COLO829 (cell line): ENCODE measurements at regions not wholly inside any gene's neighbourhood (a gene's known extent, or its start where the extent isn't known, plus 50 kb on each side); places are given as distances from the start of the nearest gene placed in this dataset.
"Not testable (repeated sequence)": the region's sequence is repeated elsewhere in the genome, so short reads cannot be mapped to it uniquely, and the experiment has no call there.

Experiments
- DNase-seq: peaks from one replicate; pipeline ENCODE4 v3.0.0; 2012; ENCODE audit warnings: low spot score

DNA sequence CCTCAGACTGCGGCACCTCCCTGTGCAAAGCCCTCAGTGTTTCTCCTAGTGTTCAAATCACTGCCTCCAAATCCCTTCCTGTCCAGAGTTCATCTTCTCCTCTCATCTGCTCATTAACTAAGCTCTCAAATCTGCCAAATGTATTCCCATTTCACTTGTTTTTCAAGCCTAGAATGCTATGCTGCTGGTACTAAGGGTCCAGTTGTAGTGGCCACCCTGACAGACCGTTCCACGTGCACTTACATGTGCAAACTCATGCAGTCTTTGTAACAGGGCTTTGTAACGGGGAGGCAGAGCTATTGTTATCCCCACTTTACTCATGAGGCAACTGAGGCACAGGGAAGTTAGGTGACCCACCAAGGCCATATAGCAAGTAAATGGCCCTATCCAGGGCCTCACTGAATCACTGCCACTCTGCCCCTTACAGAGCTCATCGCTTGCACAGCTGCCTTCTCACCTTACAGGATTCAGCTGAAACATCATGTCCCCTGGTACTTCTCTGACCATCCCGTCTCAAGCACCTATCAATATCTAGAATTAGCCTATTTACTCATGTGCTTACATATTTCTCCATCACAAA, 153.0 kb upstream of the PDE1C start:
- no peak for DNase-seq

- no peak for DNase-seq
These were observed 152.2 kb upstream of the PDE1C start for GRCh38 chr7:32222251-32222900.

- DNase-seq: no peak
These were observed 151.5 kb upstream of the PDE1C start for GRCh38 chr7:32221736-32222135.

DNA sequence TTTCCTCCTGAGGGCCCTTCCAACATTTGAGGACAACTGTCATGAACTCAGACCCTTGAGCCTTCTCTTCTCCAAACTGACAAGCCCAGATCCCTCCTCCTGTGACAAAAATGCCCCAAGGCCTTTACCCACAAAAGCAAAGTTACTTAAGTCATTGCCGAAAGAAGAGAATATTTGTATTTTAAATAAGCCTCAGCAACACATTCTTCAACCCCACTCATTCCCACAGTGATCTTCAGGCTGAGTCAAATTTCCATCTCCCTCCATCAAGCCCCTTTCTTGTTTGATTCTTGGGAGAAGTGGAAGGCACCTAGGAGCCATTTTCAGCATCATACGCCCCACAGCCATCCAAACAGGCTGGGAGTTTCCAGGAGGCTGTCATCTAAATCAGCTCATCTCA, 150.8 kb upstream of the PDE1C start:
- DNase-seq: no peak

DNA sequence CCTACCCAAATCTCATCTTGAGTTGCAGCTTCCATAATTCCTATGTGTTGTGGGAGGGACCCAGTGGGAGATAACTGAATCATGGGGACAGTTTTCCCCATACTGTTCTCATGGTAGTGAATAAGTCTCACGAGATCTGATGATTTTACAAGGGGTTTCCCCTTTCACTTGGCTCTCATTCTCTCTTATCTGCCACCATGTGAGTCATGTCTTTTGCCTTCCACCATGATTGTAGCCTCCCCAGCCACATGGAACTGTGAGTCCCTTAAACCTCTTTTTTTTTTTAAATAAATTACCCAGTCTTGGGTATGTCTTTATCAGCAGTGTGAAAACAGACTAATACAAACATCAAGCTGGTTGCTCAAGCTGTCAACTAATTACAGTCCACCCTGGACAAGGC, 149.6 kb upstream of the PDE1C start:
- not testable (repeated sequence) for DNase-seq

- DNase-seq: no peak
These were observed 149.2 kb upstream of the PDE1C start for GRCh38 chr7:32219416-32219815.

- no peak for DNase-seq
These were observed 148.6 kb upstream of the PDE1C start for GRCh38 chr7:32218741-32219288.

DNA sequence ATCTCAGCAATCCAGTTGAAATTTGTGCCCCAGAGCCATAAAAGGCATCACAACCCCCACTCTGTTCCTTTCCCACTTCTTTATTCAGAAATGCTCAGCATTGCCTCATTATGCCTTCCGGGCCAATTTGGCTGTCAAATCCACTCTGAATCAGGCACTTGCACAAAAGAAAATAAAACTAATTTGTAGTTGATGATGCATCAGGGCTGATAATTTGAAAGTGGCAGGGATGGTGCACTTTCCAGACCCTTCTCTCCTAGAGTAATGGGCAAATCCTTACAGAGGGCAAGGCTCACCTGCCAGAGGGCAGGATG, 147.9 kb upstream of the PDE1C start:
- no peak for DNase-seq

GRCh38 chr7:32217341-32218153, 147.3 kb upstream of the PDE1C start:
- no peak for DNase-seq

DNA sequence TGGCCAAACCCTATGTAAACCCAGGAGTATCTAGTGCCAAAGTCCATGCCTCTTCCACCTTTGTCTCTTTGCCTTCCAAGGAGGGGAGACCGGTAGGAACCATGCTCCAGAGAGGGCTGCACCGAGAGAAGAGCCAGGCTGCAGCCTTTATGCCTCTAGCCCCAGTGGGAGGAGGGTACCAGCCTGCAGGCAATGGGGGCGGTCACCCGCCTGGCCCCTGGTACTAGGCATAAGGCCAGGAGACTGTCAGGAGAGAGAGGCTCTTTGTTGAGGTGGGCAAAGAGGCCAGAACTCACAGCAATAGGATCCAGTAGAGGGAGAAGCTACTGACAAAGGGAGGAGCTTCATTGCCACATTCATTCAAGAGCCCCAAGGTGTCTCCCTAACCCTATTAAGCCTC, 146.6 kb upstream of the PDE1C start:
- no peak for DNase-seq

- no peak for DNase-seq
These were observed 145.5 kb upstream of the PDE1C start for GRCh38 chr7:32215697-32216096.

DNA sequence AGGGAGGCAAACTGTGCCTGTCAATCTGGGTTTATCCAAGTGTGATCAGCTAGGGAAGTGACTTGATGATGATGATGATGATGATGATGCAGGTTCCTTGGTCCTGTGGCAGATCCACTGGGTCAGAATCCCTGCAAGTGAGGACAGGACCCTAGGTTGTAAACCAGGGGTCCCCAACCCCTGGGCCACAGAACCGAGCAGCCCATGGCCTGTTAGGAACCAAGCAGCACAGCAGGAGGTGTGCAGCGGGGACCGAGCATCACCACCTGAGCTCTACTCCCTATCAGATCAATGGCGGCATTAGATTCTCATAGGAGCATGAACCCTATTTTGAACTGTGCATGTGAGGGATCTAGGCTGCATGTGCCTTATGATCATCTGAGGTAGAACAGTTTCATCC, 144.7 kb upstream of the PDE1C start:
- no peak for DNase-seq

DNA sequence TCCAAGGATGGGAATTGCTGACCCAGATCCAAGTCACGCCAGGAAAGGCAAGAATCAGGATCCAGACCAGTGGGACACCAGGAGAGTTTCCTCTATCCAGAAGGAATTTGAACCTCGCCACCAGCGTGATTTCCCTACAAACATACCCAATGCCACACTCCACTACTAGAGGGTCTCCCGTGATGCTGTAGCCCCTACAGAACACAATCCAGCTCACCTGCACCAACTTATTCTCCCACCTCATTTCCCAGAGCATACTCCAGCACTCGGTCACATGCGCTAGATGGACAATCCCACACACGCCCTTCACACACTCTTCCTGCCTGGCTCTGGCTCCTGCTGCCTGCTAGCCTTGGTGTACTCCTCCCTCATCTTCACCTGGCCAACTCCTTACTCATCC, 142.1 kb upstream of the PDE1C start:
- no peak for DNase-seq

DNA sequence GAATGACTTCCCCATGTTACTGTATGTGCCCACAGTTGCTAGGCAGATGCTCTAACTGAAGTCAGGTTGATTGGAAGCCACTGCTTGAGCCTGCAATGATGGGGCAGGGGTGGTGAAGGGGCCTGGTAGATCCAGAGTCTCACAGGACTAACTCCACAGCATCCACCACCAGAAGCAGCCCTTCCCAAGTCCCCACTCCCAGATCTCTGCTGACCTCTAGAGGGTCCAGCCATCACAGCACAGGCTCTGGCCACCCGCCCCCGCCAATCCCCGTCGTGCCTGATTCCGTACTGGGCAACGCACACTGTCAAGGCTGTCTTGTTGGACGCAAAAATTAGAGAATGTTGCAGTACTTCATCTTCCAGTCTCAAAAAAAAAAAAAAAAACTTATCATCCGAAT, 136.8 kb upstream of the PDE1C start:
- DNase-seq: peak; percentile 77

- DNase-seq: no peak
These were observed 136.3 kb upstream of the PDE1C start for GRCh38 chr7:32206488-32206887.

DNA sequence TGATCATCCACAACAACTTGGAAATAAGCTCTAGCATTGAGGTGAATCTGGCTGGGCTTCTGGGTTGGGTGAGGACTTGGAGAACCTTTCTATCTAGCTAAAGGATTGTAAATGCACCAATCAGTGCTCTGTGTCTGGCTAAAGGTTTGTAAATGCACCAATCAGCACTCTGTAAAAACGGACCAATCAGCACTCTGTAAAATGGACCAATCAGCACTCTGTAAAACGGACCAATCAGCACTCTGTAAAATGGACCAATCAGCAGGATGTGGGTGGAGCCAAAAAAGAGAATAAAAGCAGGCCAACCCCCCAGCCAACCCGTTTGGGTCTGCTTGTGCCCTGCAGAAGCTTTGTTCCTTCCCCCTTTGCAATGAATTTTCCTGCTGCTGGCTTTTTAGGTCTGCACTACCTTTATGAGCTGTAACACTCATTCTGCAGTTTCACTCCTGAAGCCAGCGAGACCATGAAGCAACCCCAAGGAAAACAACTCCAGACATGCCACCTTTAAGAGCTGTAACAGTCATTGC, 135.2 kb upstream of the PDE1C start:
- not testable (repeated sequence) for DNase-seq

GRCh38 chr7:32204361-32205018, 134.3 kb upstream of the PDE1C start:
- peak; percentile 89 for DNase-seq

DNA sequence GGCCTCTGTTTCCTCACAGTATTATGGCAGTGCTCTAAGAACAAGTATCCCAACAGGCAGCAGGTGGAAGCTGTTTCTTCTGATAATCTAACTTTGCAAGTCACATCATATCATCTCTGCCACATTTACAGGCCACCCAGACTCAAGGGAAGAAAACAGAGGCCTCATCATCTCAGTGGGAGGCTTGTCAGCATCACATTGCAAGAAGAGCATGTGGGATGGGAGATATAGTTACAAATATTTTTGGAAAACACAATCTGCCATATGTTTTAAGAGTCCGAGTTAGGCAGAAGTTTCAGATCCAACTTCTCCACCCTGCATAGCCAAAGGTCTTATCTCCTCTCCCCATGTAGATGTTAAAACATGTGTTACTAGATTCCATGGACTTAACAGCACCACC, 130.4 kb upstream of the PDE1C start:
- no peak for DNase-seq

DNA sequence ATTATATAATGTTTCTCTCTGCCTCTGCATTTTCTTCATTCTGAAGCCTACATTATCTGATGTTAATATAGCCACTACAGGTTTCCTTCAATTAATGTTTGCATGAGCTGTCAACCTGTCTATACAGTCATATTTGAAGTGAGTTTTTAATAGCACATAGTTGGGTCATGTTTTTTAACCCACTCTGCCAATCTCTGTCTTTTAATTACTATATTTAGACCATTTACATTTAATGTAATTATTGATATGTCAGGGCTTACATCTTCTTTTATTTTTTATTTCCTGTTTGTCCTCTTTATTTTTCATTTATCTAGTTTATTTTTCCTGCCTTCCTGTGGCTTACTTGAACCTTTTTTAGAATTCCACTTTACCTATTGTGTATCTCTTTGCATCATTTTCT, 124.3 kb upstream of the PDE1C start:
- no peak for DNase-seq

DNA sequence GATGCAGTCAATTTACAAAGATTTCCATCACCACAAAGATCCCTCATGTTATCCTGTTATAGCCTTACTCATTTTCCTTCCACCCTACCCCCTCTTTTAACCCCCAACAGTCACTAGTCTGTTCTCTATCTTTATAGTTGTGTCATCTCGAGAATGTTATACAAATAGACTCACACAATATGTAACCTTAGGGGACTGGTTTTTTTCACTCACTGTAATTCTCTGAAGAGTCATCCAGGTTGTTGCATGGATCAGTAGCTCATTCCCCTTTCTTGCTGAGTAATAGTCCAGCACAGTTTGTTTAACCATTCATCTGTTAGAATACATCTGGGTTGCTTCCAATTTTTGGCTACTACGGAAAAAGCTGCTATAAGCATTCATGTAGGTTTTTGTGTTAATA, 121.1 kb upstream of the PDE1C start:
- no peak for DNase-seq

- no peak for DNase-seq
These were observed 109.4 kb upstream of the PDE1C start for GRCh38 chr7:32179567-32179966.

GRCh38 chr7:32178677-32179366, 108.6 kb upstream of the PDE1C start:
- DNase-seq: no peak
